PC-3 (cell line): ENCODE measurements at regions not wholly inside any gene's neighbourhood (a gene's known extent, or its start where the extent isn't known, plus 50 kb on each side); places are given as distances from the start of the nearest gene placed in this dataset.

Experiments used
- ATAC-seq: fragments of 200-7000 bp; cut with Tn5 transposase; 2 replicates; pipeline ENCODE4 v1.9.1; 2020; ENCODE audit warnings: mild to moderate bottlenecking, moderate library complexity
- BruUV-seq: library from RNA; stranded (reverse); fragments of 400-500 nt; replicated peaks from 2 replicates; lab custom pipeline; 2021; lab: Mats Ljungman, UMichigan
- CTCF ChIA-PET: fragments of 300-600 bp; sonication (Branson Sonifier 250); formaldehyde crosslinking; loops from one replicate; lab custom pipeline; 2022; ENCODE audit warnings: antibody characterized with exemption; lab: Charles Lee
- POLR2A ChIA-PET: fragments of 300-600 bp; sonication (Branson Sonifier 250); formaldehyde crosslinking; loops from one replicate; lab custom pipeline; 2022; ENCODE audit warnings: antibody characterized with exemption; ENCODE audit not compliant: unreplicated experiment; lab: Charles Lee
- DNase-seq: peaks from one replicate; pipeline ENCODE4 v3.0.0-alpha.2; 2015
- H2AFZ ChIP-seq: fragments of 300-600 bp; sonication (generic); 2 replicates; pipeline ENCODE4 v1.6.0; 2016; ENCODE audit warnings: antibody characterized with exemption, low read length
- H3F3A ChIP-seq: fragments of 300-600 bp; sonication (generic); one replicate; pipeline ENCODE4 v1.6.0; 2017; ENCODE audit warnings: antibody characterized with exemption, low read length, control low read depth, mild to moderate bottlenecking; ENCODE audit not compliant: unreplicated experiment
- H3K27ac ChIP-seq: fragments of 300-600 bp; sonication (generic); 2 replicates; pipeline ENCODE4 v1.5.1; 2016; ENCODE audit warnings: mild to moderate bottlenecking, low read length
- H3K27me3 ChIP-seq: fragments of 300-600 bp; sonication (generic); 2 replicates; pipeline ENCODE4 v1.6.1; 2016; ENCODE audit warnings: low read length, mixed read lengths
- H3K36me3 ChIP-seq: fragments of 300-600 bp; sonication (generic); 2 replicates; pipeline ENCODE4 v1.6.1; 2016; ENCODE audit warnings: low read depth, mixed run types, low read length, mixed read lengths
- H3K4me1 ChIP-seq: fragments of 300-600 bp; sonication (generic); 2 replicates; pipeline ENCODE4 v1.5.1; 2016; ENCODE audit warnings: low read length; ENCODE audit not compliant: insufficient read depth
- H3K4me2 ChIP-seq: fragments of 300-600 bp; sonication (generic); 2 replicates; pipeline ENCODE4 v1.6.0; 2016; ENCODE audit warnings: low read length
- H3K4me3 ChIP-seq: fragments of 300-600 bp; sonication (generic); 2 replicates; pipeline ENCODE4 v1.5.1; 2016; ENCODE audit warnings: mild to moderate bottlenecking, low read length, mixed read lengths
- H3K79me2 ChIP-seq: fragments of 300-600 bp; sonication (generic); 2 replicates; pipeline ENCODE4 v1.6.1; 2017; ENCODE audit warnings: low read length, mixed read lengths
- H3K9ac ChIP-seq: fragments of 300-600 bp; sonication (generic); 2 replicates; pipeline ENCODE4 v1.6.0; 2016; ENCODE audit warnings: mild to moderate bottlenecking, low read length
- H3K9me2 ChIP-seq: fragments of 300-600 bp; sonication (generic); replicated peaks from 2 replicates; pipeline ENCODE4 v1.6.1; 2016; ENCODE audit warnings: mixed run types, low read length, mixed read lengths
- H3K9me3 ChIP-seq: fragments of 300-600 bp; sonication (generic); 2 replicates; pipeline ENCODE4 v1.6.1; 2016; ENCODE audit warnings: low read length, mixed read lengths
- H4K20me1 ChIP-seq: fragments of 300-600 bp; sonication (generic); 2 replicates; pipeline ENCODE4 v1.6.1; 2016; ENCODE audit warnings: low read length, mixed read lengths
- EZH2 ChIP-seq: fragments of 300-600 bp; sonication (generic); IDR thresholded peaks from one replicate; pipeline ENCODE4 v1.6.1; 2017; ENCODE audit warnings: antibody characterized with exemption, mild to moderate bottlenecking, low read length; ENCODE audit not compliant: unreplicated experiment
- EZH2phosphoT487 ChIP-seq: fragments of 300-600 bp; sonication (generic); IDR thresholded peaks from 2 replicates; pipeline ENCODE4 v1.6.1; 2018; ENCODE audit warnings: mild to moderate bottlenecking, antibody characterized with exemption, low read length, borderline replicate concordance
- intact Hi-C: fragments of 100-400 bp; cut with micrococcal nuclease; formaldehyde crosslinking; loops from 2 replicates; pipeline ENCODE4 v1.9.0; 2023
- TF ChIP-seq, protein P1 (sequence below): fragments of 300-600 bp; sonication (generic); conservative IDR thresholded peaks from 2 replicates; pipeline ENCODE4 v1.5.1; 2017; ENCODE audit warnings: antibody characterized with exemption, low read depth, mild to moderate bottlenecking, low read length

DNA sequence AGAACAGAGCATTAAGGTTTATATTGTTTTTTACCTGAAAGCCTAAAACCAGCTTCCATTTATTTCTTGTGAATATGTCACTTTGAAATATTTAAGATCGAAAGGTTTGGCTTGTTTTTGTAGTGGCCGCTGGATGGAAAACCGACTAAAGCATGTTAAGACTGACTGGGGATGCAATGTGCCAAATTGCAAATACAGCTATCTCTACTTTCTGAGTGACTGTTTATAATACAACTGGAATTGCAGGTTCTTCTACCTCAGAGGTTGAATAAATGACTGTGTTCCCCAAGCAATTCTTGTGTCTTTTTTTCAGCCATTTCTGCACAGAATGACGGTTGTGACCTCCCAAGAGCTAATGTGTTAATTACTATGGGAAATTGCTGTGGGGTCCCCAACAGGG lies 50.0 kb upstream of the TMTC4 start:
- Histone ChIP-seq H3K27ac (no peak overlapping the region), H4K20me1 (no peaks in the 10 kb centered on the region), H3K9me3 (no peaks in the 10 kb centered on the region), H3K9me2 (no peaks in the 10 kb centered on the region), H3K4me1 (no peaks in the 10 kb centered on the region; the same call in 1 of the 2 replicates), H3K79me2 (no peaks in the 10 kb centered on the region), H3F3A (no peaks in the 10 kb centered on the region), H2AFZ (no peak overlapping the region), H3K27me3 (no peaks in the 10 kb centered on the region), H3K36me3 (no peaks in the 10 kb centered on the region), H3K9ac (no peak overlapping the region), H3K4me2 (no peak overlapping the region), H3K4me3 (no peak overlapping the region)
- CTCF ChIA-PET: no interaction called here
- DNase-seq: peak; percentile 27
- POLR2A ChIA-PET: no interaction called here
- intact Hi-C loops: no loop called here
- no peak for ATAC-seq
- TF ChIP-seq EZH2 (no peak), EZH2phosphoT487 (no peak)
- TF ChIP-seq, protein P1, sequence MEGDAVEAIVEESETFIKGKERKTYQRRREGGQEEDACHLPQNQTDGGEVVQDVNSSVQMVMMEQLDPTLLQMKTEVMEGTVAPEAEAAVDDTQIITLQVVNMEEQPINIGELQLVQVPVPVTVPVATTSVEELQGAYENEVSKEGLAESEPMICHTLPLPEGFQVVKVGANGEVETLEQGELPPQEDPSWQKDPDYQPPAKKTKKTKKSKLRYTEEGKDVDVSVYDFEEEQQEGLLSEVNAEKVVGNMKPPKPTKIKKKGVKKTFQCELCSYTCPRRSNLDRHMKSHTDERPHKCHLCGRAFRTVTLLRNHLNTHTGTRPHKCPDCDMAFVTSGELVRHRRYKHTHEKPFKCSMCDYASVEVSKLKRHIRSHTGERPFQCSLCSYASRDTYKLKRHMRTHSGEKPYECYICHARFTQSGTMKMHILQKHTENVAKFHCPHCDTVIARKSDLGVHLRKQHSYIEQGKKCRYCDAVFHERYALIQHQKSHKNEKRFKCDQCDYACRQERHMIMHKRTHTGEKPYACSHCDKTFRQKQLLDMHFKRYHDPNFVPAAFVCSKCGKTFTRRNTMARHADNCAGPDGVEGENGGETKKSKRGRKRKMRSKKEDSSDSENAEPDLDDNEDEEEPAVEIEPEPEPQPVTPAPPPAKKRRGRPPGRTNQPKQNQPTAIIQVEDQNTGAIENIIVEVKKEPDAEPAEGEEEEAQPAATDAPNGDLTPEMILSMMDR: no peak
- BruUV-seq: no TSS peak
